Fibroblast of pulmonary artery (primary cell): ENCODE measurements at regions not wholly inside any gene's neighbourhood (a gene's known extent, or its start where the extent isn't known, plus 50 kb on each side); places are given as distances from the start of the nearest gene placed in this dataset.

Experiments used
- DNase-seq: peaks from one replicate; pipeline ENCODE4 v3.0.0-alpha.2; 2010; ENCODE audit warnings: low read depth
- H3K4me3 ChIP-seq: replicated peaks from 2 replicates; pipeline ENCODE4 v1.5.1; 2011; ENCODE audit warnings: low read depth, mild to moderate bottlenecking, control low read depth, low read length, moderate library complexity
- TF ChIP-seq, protein P1 (sequence below): IDR thresholded peaks from 2 replicates; pipeline ENCODE4 v1.5.1; 2011; ENCODE audit warnings: mild to moderate bottlenecking, control low read depth, low read length, inconsistent platforms; ENCODE audit errors: missing control alignments

DNA sequence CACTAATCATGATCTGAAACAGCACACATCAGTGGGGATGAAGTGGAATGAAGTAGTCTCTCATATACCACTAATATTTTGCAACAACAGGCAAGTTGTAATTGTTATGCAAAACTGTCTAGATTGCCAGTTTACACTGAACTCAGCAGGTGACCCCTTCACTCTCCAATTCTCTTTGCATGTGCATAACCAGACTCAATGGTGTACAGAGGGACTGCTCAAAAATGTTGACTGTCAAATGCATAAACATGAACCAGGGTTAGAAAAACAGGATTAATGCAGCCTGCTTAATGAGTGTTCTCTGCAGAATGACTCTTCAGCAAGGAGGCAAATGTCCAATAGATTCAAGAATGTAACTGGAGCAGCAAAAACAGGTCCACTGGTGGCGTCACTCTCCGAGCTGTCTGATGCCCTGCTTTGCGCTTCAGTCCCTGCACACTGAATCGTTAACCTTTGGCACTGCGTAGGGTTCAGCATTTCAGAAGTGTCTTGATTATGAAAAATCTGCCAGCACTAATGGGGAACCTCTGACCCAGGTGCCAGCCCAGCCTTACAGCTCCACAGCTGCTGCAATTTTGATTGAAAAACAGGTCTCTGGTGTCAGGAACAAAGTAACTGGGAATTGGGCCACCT is 209.3 kb downstream of the TDRD15 start:
- DNase-seq = no peak

DNA sequence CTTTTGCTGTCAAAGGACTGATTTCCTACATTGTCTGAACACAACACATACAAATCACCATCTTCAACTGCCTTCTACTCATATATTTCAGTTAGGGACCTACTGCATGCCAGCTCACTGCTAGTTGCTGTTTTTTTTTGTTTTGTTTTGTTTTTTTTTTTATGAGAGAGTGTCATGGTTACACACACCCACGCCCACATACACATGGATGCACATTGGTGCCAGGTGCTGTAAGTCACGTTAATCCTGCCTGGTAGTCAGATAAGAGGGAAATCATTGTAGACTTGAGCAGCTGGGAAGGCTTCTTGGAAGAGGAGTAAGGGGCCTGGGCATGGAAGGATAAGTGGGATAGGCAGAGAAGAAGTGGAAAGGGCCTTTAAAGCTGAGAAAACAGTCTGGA is 209.9 kb downstream of the TDRD15 start:
- TF ChIP-seq, protein P1, sequence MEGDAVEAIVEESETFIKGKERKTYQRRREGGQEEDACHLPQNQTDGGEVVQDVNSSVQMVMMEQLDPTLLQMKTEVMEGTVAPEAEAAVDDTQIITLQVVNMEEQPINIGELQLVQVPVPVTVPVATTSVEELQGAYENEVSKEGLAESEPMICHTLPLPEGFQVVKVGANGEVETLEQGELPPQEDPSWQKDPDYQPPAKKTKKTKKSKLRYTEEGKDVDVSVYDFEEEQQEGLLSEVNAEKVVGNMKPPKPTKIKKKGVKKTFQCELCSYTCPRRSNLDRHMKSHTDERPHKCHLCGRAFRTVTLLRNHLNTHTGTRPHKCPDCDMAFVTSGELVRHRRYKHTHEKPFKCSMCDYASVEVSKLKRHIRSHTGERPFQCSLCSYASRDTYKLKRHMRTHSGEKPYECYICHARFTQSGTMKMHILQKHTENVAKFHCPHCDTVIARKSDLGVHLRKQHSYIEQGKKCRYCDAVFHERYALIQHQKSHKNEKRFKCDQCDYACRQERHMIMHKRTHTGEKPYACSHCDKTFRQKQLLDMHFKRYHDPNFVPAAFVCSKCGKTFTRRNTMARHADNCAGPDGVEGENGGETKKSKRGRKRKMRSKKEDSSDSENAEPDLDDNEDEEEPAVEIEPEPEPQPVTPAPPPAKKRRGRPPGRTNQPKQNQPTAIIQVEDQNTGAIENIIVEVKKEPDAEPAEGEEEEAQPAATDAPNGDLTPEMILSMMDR = no peak
- DNase-seq = no peak
- H3K4me3 ChIP-seq = no peak overlapping the region

More for the DNA sequence above, 209.3 kb downstream of the TDRD15 start:
- TF ChIP-seq, protein P1 = no peak
- H3K4me3 ChIP-seq = no peak overlapping the region

DNA sequence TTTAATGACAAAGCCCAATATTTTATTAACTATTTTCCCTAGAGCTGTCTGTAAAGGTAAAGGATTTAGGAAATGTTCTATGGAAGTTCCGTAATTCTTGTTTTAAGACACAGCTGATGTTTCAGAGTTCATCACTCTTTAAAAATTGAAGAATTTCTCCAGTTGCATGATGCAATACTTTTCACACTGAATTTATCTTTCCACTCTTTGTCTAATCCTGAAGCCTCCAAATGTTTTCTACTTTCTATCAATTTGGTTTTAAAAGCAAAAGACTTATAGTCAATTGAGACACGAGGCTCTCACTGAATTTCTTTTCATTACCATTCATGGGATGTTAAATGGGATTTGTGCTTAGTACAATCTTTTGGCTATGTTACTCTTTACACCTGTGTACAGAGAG is 223.2 kb downstream of the TDRD15 start:
- TF ChIP-seq, protein P1 = no peak
- DNase-seq = no peak
- H3K4me3 ChIP-seq = no peak overlapping the region

DNA sequence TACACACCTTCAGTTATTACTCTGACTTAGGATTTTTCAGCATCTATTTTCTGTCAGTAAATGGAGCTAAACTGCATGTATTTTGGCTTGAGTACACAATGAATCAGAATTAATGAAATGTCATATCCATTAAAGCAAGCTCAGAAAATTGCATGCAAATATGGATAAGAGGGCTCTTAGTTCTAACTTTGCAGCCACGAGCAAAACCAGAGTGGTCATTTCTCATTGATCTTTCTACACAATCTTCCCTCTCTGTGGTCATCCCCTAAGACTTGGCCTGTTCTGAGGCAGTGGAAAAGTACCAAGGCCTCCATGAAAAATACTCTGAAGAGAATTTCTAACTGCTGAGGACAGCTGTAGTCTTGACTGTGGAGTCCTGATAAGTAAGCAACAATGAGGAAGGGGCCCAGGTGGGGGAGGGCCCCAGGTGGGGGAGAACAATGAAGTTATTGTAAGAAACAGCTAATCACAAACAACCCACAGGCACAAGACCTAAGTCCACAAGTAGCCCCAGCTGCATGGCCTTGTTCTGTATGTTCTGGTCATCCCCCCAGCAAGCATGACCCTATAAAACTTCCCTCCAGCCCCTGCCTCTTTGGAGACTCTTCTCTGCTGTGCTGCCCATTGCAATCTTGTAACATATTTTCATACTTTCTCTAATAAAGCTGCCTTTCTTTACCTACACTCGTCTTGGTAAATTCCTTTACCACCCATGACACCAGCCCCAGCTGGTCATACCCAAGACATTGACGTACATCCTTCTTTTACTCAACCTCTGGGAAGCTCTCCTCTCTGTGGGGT is 230.3 kb downstream of the TDRD15 start:
- no peak for DNase-seq
- H3K4me3 ChIP-seq = no peak overlapping the region
- TF ChIP-seq, protein P1 = no peak

DNA sequence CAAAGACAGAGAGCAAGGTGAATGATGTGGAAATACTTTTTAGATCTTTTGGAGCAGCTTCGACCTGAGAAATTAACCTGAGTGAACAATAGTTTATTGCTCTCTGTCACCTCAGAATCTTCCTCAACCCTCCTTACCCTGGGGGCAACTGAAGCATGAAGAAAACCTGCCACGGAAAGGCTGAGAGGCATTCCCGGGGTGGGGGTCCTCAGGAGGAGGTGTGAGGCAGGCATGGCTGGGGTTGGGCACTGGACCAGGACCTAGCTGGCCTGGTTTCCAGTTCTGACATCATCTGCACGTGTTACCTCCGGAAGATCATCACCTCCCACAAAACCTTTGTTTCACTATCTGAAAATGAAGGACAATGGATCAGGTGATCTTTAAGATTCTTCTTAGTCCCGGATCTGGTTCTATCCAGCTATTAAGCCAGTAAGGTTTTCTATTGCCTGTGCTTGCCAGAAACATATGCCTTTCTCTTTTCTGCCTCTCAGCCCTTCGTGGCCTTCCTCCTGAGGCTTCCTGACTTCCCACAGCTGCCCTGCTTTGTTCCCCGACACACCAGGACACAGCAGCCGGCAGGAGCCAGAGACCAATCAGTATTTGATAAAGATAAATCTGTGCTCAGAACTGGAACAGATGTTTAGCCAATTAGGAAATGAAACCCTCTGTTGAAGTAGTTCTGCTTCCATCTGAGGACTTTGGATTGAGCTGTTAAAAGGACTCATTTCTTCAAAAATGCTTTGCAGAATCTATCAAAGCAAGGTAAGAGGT is 232.5 kb downstream of the TDRD15 start:
- no peak overlapping the region for H3K4me3 ChIP-seq
- DNase-seq = no peak
- TF ChIP-seq, protein P1 = no peak

DNA sequence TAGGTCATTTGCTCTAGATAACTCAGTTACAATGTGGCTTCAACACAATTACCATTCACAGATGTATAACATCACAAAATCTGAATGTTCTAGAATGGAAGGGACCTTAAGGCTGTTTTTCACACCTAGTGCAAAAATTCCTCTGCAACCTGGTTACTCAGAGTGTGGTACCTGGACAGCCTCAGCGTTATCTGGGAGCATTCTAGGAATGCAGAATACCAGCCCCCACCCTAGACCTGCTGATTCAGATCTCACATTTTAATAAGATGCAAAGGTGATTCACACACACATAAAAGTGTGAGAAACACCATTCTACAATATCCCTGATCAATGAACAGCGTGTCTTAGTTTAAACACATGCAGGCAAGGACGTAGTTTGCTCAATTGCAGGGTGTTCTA is 233.1 kb downstream of the TDRD15 start:
- no peak for DNase-seq
- H3K4me3 ChIP-seq = no peak overlapping the region
- TF ChIP-seq, protein P1 = no peak
